GM12864 (cell line): ENCODE measurements at regions not wholly inside any gene's neighbourhood (a gene's known extent, or its start where the extent isn't known, plus 50 kb on each side); places are given as distances from the start of the nearest gene placed in this dataset.
A peak's percentile ranks its signal among the peaks of the same experiment; 100 is the strongest.

ENCODE experiments used
- DNase-seq: peaks from one replicate; pipeline ENCODE4 v3.0.0-alpha.2; 2011; ENCODE audit warnings: low read depth
- H3K4me3 ChIP-seq: 2 replicates; pipeline ENCODE4 v1.5.1; 2011; ENCODE audit warnings: mild to moderate bottlenecking, low read depth, low read length, control low read depth
- CTCF ChIP-seq: IDR thresholded peaks from 2 replicates; pipeline ENCODE4 v1.5.1; 2011; ENCODE audit warnings: low read depth, mild to moderate bottlenecking, moderate library complexity, low read length, control low read depth, inconsistent platforms; ENCODE audit errors: missing control alignments

GRCh38 chr5:129821477-129822131 is 73.7 kb downstream of the MINAR2 start:
- no peak for TF ChIP-seq CTCF
- no peak for DNase-seq
- no peak overlapping the region for H3K4me3 ChIP-seq

- no peak for DNase-seq
- H3K4me3 ChIP-seq = no peak overlapping the region
- TF ChIP-seq CTCF = no peak
These were observed 74.0 kb upstream of the CHSY3 start for GRCh38 chr5:129830288-129830687.

GRCh38 chr5:129836321-129836720 is 67.9 kb upstream of the CHSY3 start:
- H3K4me3 ChIP-seq = no peak overlapping the region
- no peak for TF ChIP-seq CTCF
- DNase-seq = no peak

GRCh38 chr5:129844764-129845163 is 59.5 kb upstream of the CHSY3 start:
- no peak overlapping the region for H3K4me3 ChIP-seq
- TF ChIP-seq CTCF = no peak
- DNase-seq = no peak

GRCh38 chr5:129852747-129853352 is 51.4 kb upstream of the CHSY3 start:
- H3K4me3 ChIP-seq = no peak overlapping the region
- DNase-seq = peak; percentile 27
- peak; percentile 85 for TF ChIP-seq CTCF

GRCh38 chr5:129853588-129853987 is 50.7 kb upstream of the CHSY3 start:
- DNase-seq = no peak
- no peak for TF ChIP-seq CTCF
- H3K4me3 ChIP-seq = no peak overlapping the region
